Suppressor macrophage treated with lipopolysaccharide for 4 hours (primary cell): ENCODE measurements at regions not wholly inside any gene's neighbourhood (a gene's known extent, or its start where the extent isn't known, plus 50 kb on each side); places are given as distances from the start of the nearest gene placed in this dataset.

Source experiments
- DNase-seq: peaks from one replicate; pipeline ENCODE4 v3.0.0-alpha.2; 2020

DNA sequence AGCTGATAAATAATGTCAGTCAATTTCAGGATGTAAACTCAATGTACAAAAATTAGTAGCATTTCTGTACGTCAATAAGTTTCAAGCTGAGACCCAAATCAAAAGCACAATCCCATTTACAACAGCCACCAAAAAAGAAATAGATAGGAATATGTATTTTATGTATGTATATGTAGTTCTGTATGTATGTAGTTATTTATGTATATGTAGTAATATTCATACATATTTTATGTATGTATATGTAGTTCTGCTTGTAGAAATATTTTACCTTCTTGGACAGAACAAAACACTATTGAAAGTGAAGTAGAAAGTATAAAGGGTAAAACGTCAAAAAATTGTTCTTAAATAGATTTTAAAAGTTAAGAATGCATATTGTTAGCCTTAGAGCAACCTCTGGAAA is 591.0 kb upstream of the SETBP1 start:
- DNase-seq, result no peak

DNA sequence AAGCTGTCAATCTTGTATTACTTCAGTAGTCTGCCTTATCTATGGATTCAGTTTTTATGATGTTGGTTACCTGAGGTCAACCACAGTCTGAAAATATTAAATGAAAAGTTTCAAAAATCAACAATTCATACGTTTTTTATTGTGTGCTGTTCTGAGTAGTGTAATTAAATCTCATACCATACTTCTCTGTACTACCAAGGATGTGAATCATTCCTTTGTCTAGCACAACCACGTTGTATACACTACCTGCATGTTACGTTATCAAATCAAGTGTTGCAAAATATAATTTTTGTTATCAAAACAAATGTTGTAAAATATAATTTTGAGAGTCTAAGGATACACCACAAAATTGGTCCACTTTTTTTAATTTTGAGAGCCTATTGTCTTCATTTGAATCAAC is 590.2 kb upstream of the SETBP1 start:
- no peak for DNase-seq

- no peak for DNase-seq
These were observed 587.4 kb upstream of the SETBP1 start for GRCh38 chr18:44093253-44093652.

DNA sequence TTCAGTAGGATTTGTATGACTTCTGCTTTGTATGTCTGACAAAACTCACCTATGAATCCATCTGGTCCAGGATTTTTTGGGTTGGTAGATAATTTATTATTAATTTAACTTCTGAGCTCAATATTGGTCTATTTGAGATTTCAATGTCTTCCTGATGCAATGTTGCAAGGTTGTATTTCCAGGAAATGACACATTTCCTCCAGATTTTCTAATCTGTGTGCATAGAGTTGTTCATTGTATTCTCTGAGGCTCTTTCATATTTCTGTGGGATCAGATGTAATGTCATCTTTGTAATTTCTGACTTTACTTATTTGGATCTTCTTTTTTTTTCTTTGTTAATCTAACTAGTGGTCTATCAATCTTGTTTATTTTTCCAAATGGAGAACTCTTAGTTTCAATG is 584.7 kb upstream of the SETBP1 start:
- no peak for DNase-seq

DNA sequence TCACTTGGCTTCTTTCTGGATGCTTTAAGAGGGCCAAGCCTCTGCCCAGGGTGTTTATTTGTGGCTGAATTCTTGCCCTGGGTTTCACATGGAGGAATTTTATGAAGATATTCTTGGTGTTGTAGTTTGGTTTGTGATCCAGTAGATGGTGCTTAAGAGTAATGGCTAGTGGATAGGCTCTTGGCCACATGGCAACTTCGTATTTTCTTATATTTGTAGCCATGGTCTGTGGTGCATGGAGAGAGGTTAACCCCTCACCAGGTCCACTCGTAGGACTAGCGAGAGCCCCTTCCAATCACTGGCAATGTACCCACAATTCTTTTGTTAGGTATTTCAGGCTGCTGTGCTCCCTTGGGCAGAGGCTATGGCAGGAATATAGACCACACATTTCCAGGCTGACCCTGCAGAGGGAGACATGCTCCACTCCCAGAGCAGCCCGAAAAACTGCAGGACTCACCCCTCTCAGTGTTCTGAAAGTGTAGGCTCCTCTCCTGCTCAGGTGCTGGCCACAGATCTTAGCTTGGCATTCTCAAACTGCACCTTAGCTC is 582.1 kb upstream of the SETBP1 start:
- peak; percentile 0 for DNase-seq

DNA sequence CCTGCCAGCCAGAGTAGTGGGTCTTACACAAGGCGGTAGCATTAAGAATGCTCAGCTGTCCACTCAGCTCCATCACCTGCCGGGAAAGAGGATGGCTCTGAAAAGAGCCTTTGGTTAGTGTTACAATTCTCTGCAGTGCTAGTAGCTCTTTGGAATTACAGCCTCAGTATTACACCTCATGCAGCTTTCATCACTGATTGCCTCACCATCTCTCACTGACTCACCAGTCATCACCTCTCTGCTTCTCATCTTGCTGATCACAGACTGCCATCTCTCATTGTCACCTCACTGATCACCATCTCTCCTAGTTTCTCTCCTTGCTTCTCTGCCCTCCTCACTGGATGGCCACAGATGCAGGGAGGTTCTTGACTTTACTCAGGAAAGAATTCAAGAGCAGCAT is 573.5 kb upstream of the SETBP1 start:
- no peak for DNase-seq

DNA sequence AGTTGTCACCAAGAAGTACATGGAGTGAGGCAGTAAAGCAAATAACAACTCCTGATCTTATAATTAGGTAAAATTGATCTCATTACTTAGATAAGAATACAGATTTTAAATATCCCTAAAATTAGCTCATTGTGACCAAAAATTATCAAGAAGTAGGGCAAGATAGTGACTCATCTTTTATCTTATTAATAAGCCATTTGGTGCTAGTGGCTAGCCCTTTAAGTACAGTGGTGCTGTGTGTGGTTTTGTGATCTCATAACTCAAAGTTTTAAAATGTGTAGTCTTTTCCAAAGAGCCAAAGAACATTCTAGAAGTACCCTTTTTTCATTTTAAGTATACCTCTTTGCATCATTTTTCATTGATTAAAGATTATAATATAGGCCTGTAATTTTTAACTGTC is 569.4 kb upstream of the SETBP1 start:
- no peak for DNase-seq

- DNase-seq, result no peak
These were observed 562.9 kb upstream of the SETBP1 start for GRCh38 chr18:44117821-44118220.

GRCh38 chr18:44119607-44120006 is 561.1 kb upstream of the SETBP1 start:
- DNase-seq, result no peak

- DNase-seq, result no peak
These were observed 556.9 kb upstream of the SETBP1 start for GRCh38 chr18:44123743-44124142.

DNA sequence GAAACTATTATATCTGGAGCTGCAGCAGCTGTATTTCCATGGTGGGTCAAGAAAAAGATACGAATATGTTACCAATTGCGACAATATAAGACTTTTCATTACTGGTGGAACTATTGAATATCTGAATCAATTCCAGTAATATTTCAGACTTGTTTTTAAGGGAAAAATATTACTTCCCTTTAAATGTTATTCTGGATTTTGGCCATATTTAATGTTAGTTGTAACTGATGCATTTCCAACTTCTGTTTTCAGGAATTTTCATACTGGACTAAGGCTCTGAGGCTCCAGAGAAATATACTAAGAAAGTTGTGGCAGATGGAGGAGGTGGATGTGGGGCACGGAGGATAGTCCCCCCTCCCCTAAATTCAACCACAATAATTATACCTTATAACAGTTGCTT is 555.2 kb upstream of the SETBP1 start:
- DNase-seq, result no peak

DNA sequence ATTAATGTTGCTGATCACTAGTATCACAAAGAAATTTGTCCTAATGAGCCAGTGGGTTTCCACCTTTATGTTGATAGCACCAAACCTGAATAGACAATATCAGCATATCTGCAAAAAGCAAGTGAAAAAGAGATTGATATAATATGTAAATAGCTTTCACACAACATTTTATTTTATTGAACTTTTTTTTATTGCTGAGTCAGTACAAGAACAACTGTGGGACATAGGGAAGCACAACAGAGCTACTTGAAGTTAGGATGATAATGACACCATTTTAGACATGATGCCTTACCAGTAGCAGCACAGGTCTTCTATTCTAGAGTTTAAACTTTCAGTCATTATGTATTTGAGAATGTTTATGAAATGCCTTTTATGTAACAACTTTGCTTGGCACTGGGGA is 554.1 kb upstream of the SETBP1 start:
- no peak for DNase-seq

GRCh38 chr18:44128365-44128764 is 552.3 kb upstream of the SETBP1 start:
- DNase-seq, result no peak

GRCh38 chr18:44130376-44130942 is 550.2 kb upstream of the SETBP1 start:
- peak; percentile 15 for DNase-seq

DNA sequence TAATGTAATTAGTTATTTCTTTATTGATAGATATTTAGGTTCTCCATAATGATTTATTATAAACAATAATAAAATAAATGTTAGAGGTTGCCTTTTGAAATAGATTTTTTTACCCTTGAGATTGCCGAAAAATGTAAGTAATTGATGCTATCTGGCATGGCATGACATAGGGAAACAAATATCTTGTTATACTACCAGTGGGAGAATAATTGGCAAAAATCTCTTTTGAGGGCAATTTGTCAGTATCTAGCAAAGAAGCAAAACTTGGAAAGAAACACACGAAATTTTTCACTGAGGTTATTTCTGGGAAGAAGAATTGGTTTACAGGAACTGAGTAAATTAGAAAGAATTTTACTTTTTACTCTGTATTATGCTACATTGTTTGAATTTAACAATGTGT is 547.2 kb upstream of the SETBP1 start:
- DNase-seq, result no peak

DNA sequence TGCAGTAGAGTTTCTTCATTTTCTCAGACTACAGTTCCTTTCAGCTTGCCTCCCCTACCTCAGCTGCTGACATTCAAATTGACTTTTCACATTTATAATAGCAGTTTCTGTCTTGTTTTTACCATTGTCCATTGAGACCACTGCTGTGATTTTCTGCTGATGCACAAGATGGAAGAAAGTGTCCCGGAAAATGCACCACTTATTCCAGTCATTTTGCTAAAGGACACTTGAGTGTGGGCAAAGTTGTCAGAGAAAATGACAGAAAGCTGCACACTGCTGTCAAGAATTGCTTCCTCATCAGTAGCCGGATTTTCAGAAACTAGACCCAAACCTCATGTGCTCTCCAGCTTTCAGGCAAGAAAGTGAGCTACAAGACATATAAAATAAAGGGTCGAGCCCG is 546.2 kb upstream of the SETBP1 start:
- no peak for DNase-seq

DNA sequence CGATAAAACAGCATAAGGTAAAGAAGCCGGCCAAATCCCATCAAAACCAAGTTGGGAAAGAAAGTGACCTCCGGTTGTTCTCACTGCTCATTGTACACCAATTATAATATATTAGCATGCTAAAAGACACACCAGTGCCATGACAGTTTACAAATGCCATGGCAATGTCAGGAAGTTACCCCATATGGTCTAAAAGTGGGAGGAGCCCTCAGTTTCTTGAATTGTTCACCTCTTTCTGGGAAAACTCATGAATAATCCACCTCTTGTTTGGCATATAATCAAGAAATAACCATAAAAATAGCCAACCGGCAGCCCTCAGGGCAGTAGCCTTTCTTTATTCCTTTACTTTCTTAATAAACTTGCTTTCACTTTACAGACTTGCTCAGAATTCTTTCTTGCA is 544.9 kb upstream of the SETBP1 start:
- no peak for DNase-seq

- DNase-seq, result no peak
These were observed 544.4 kb upstream of the SETBP1 start for GRCh38 chr18:44136326-44136725.

DNA sequence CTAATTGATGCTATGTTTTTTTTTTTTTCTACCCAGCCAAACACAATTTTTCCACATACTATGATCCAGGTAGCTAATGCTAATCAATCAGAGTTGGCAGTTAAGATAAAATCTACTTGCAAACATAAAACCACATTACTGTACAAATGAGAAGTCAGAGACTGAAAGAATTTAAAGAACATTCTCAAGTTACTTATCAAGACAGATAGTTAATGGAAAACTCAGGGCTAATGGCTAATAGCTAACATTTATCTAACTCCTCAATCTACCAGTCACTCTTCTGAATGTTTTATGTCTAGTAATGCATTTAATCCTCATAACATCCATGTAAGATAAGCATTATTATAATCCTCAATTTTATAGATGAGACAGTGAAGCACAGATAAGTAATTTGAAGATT is 537.6 kb upstream of the SETBP1 start:
- no peak for DNase-seq

GRCh38 chr18:44149706-44150105 is 531.0 kb upstream of the SETBP1 start:
- no peak for DNase-seq

- no peak for DNase-seq
These were observed 526.7 kb upstream of the SETBP1 start for GRCh38 chr18:44153981-44154380.

DNA sequence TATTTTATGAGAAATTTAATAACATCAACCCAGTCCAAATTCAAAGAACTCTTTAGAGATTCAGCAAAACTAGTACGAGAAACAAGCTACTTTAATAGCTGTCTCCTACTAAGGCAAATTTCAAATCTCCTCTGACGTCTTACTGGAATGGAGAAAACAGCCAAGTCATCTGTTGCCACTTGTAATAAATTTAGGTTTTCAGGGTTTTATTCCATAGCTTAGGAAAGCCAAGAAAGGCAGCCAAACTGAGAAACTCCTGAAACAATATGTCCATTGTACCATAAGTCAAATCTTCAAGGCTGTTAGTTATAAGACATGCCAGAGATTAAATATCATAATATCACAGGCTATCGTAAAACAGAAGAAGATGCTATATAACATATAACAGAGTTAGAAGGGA is 524.6 kb upstream of the SETBP1 start:
- no peak for DNase-seq

DNA sequence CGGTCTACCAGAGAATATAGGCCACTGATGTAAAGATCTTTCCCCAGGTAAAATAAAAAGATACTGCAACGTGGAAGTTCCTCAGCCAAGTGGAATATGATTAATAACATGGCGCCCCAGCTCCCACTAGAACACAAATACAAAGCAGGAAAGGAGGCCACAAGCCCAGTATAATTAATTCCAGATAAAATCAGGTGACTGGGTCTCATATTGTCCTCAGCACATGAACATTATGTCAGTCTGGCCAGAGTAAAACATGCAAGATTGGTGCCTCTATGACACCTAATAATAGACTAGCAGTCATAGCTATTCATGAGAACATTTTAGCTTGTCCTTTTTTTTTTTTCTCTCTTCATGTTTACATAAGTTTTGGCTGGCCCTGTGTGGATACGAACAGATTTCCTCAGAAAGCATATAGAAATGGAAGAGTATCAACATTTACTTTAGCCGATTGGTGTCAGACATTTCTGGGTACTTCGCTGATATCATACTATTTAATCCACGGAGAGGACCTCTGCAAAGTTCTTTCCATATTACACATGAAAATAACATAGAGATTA is 523.8 kb upstream of the SETBP1 start:
- no peak for DNase-seq

DNA sequence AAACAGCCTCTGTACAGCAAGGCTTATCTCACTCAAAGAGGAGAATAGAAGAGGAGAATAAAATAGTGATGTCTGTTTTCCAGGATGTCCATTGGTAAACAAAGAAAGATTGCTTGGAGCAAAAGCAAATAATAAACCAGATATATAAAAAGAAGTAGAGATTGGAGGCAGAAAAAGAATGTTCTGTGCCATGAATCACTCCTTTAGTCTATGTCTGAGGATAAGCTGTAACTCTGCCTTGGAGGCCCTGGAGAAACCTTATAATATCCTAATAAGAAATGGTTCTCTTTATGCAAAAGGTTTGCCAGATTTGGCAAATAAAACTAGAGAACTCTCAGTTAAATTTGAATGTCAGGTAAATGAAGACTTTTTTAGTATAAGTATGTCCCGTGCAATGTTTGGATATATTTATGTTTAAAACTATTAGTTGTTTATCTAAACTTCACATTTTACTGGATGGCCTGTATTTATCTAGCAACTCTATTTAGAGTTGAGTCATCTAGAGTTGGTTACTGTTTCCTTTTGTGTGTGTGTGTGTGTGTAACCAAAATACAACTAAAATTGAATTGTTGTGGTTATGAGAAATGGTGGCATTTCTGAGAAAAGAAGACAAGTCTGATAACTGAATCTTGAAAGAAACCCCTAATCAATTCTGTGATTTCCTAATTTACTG is 510.3 kb upstream of the SETBP1 start:
- DNase-seq, result no peak

- DNase-seq, result no peak
These were observed 509.4 kb upstream of the SETBP1 start for GRCh38 chr18:44171301-44171700.
